H9 (cell line): ENCODE measurements at regions not wholly inside any gene's neighbourhood (a gene's known extent, or its start where the extent isn't known, plus 50 kb on each side); places are given as distances from the start of the nearest gene placed in this dataset.

Experiments
- DNase-seq: peaks from one replicate; pipeline ENCODE4 v3.0.0-alpha.2; 2017
- H2AFZ ChIP-seq: one replicate; pipeline ENCODE4 v1.6.1; 2013; ENCODE audit warnings: mild to moderate bottlenecking, low read length, control low read depth, moderate library complexity
- H2AK5ac ChIP-seq: 2 replicates; pipeline ENCODE4 v1.6.1; 2013; ENCODE audit warnings: low read length, control low read depth, mixed read lengths; ENCODE audit not compliant: insufficient read length
- H2BK120ac ChIP-seq: one replicate; pipeline ENCODE4 v1.6.1; 2013; ENCODE audit warnings: low read depth, mild to moderate bottlenecking, low read length, control low read depth, inconsistent platforms; ENCODE audit not compliant: poor library complexity, severe bottlenecking
- H2BK12ac ChIP-seq: 2 replicates; pipeline ENCODE4 v1.6.1; 2013; ENCODE audit warnings: low read length, control low read depth, mixed read lengths, low read depth; ENCODE audit not compliant: insufficient read length
- H2BK15ac ChIP-seq: 2 replicates; pipeline ENCODE4 v1.6.1; 2013; ENCODE audit warnings: low read depth, low read length, control low read depth
- H2BK20ac ChIP-seq: one replicate; pipeline ENCODE4 v1.6.1; 2013; ENCODE audit warnings: low read depth, mild to moderate bottlenecking, low read length, control low read depth, inconsistent platforms; ENCODE audit not compliant: poor library complexity, severe bottlenecking
- H2BK5ac ChIP-seq: 2 replicates; pipeline ENCODE4 v1.6.1; 2013; ENCODE audit warnings: low read length, control low read depth, mixed read lengths; ENCODE audit not compliant: insufficient read length
- H3K14ac ChIP-seq: 2 replicates; pipeline ENCODE4 v1.6.1; 2013; ENCODE audit warnings: low read length, control low read depth; ENCODE audit not compliant: insufficient read depth
- H3K18ac ChIP-seq: 2 replicates; pipeline ENCODE4 v1.6.1; 2013; ENCODE audit warnings: low read depth, mild to moderate bottlenecking, mixed read lengths, low read length, control low read depth; ENCODE audit not compliant: insufficient read length
- H3K23ac ChIP-seq: 2 replicates; pipeline ENCODE4 v1.6.1; 2013; ENCODE audit warnings: low read length, control low read depth, mixed read lengths, low read depth; ENCODE audit not compliant: insufficient read length
- H3K23me2 ChIP-seq: 2 replicates; pipeline ENCODE4 v1.6.1; 2013; ENCODE audit warnings: low read depth, mild to moderate bottlenecking, mixed read lengths, low read length, control low read depth; ENCODE audit not compliant: insufficient read length, poor library complexity, severe bottlenecking
- H3K27ac ChIP-seq: 2 replicates; pipeline ENCODE4 v1.5.1; 2013; ENCODE audit warnings: low read length, control low read depth, mixed read lengths, low read depth; ENCODE audit not compliant: insufficient read length
- H3K27me3 ChIP-seq: 2 replicates; pipeline ENCODE4 v1.6.1; 2013; ENCODE audit warnings: low read length, control low read depth, inconsistent platforms; ENCODE audit not compliant: insufficient read depth
- H3K4ac ChIP-seq: 2 replicates; pipeline ENCODE4 v1.6.1; 2013; ENCODE audit warnings: low read depth, mild to moderate bottlenecking, control low read depth, inconsistent platforms, low read length, moderate library complexity
- H3K4me1 ChIP-seq: 2 replicates; pipeline ENCODE4 v1.6.1; 2013; ENCODE audit warnings: low read length, control low read depth, inconsistent platforms; ENCODE audit not compliant: insufficient read depth
- H3K4me2 ChIP-seq: 2 replicates; pipeline ENCODE4 v1.6.1; 2013; ENCODE audit warnings: low read length, control low read depth, mixed read lengths; ENCODE audit not compliant: insufficient read length, insufficient read depth
- H3K56ac ChIP-seq: 2 replicates; pipeline ENCODE4 v1.6.1; 2013; ENCODE audit warnings: low read depth, mild to moderate bottlenecking, mixed read lengths, low read length, control low read depth; ENCODE audit not compliant: insufficient read length
- H3K79me1 ChIP-seq: 2 replicates; pipeline ENCODE4 v1.6.1; 2013; ENCODE audit warnings: low read depth, mild to moderate bottlenecking, moderate library complexity, low read length, control low read depth, inconsistent platforms; ENCODE audit not compliant: insufficient read depth, poor library complexity, severe bottlenecking
- H3K79me2 ChIP-seq: 2 replicates; pipeline ENCODE4 v1.6.1; 2013; ENCODE audit warnings: low read length, control low read depth, inconsistent platforms; ENCODE audit not compliant: insufficient read depth
- H3K9ac ChIP-seq: 2 replicates; pipeline ENCODE4 v1.6.1; 2013; ENCODE audit warnings: low read length, control low read depth, mixed read lengths; ENCODE audit not compliant: insufficient read length; ENCODE audit errors: extremely low read depth
- H3K9me3 ChIP-seq: one replicate; pipeline ENCODE4 v1.6.1; 2013; ENCODE audit warnings: low read depth, low read length, inconsistent platforms; ENCODE audit not compliant: control insufficient read depth
- H3T11ph ChIP-seq: one replicate; pipeline ENCODE4 v1.6.1; 2013; ENCODE audit warnings: mild to moderate bottlenecking, low read length, control low read depth, inconsistent platforms
- H4K20me1 ChIP-seq: one replicate; pipeline ENCODE4 v1.6.1; 2013; ENCODE audit not compliant: control insufficient read depth, insufficient read length, insufficient read depth
- H4K5ac ChIP-seq: 2 replicates; pipeline ENCODE4 v1.6.1; 2013; ENCODE audit warnings: low read depth, mild to moderate bottlenecking, mixed read lengths, low read length, control low read depth; ENCODE audit not compliant: insufficient read length
- H4K8ac ChIP-seq: replicated peaks from 2 replicates; pipeline ENCODE4 v1.6.1; 2013; ENCODE audit warnings: low read length, control low read depth, mixed read lengths, low read depth; ENCODE audit not compliant: insufficient read length
- H4K91ac ChIP-seq: 2 replicates; pipeline ENCODE4 v1.6.1; 2013; ENCODE audit warnings: low read depth, mild to moderate bottlenecking, moderate library complexity, mixed read lengths, low read length, control low read depth; ENCODE audit not compliant: insufficient read length
- H3K27ac Mint-ChIP-seq, 3 experiments: 2 replicates in 2 of 3; 3 replicates in 1 of 3; pipeline ENCODE4 v1.8.0; 2020 to 2021; ENCODE audit warnings: mixed read lengths in 3 of 3, mild to moderate bottlenecking in 1 of 3, moderate library complexity in 1 of 3
- H3K27me3 Mint-ChIP-seq: 2 replicates; pipeline ENCODE4 v1.8.0; 2021; ENCODE audit warnings: low read depth, mild to moderate bottlenecking, moderate library complexity, mixed read lengths
- H3K36me3 Mint-ChIP-seq, 3 experiments: 2 replicates in 2 of 3; 3 replicates in 1 of 3; pipeline ENCODE4 v1.8.0; 2020 to 2021; ENCODE audit warnings: low read depth in 3 of 3, mixed read lengths in 3 of 3; ENCODE audit not compliant: insufficient read depth in 1 of 3
- H3K4me1 Mint-ChIP-seq, 2 experiments: 2 replicates each; pipeline ENCODE4 v1.8.0; 2020; ENCODE audit warnings: mixed read lengths in 2 of 2
- H3K4me3 Mint-ChIP-seq, 2 experiments: 2 replicates in 1 of 2; 3 replicates in 1 of 2; pipeline ENCODE4 v1.8.0; 2020 to 2021; ENCODE audit warnings: mild to moderate bottlenecking in 2 of 2, mixed read lengths in 2 of 2, moderate library complexity in 1 of 2
- H3K9me3 Mint-ChIP-seq, 2 experiments: 2 replicates in 1 of 2; 3 replicates in 1 of 2; pipeline ENCODE4 v1.8.0; 2020; ENCODE audit warnings: mild to moderate bottlenecking in 2 of 2, mixed read lengths in 2 of 2, moderate library complexity in 1 of 2
- CTCF ChIP-seq: fragments of 200-600 bp; sonication (generic); conservative IDR thresholded peaks from 3 replicates; pipeline ENCODE4 v1.8.0; 2021; ENCODE audit warnings: antibody characterized with exemption, mild to moderate bottlenecking
- WGBS: extraction: QIAGEN DNeasy Blood & Tissue Kit; methylation state at CpG from one replicate; pipeline ENCODE4 v1.1.7; 2013; ENCODE audit warnings: missing lambda C conversion rate, low lambda C conversion rate, mixed read lengths; ENCODE audit not compliant: insufficient read length; ENCODE audit errors: extremely low coverage; 5-methylcytosine and 5-hydroxymethylcytosine counted together

- Mint-ChIP-seq H3K4me1 (peaks cover 36 to 44% of the 10 kb centered on the region in 2 experiments), H3K27ac (no peak overlapping the region), H3K36me3 (peaks cover 0 to 14% (median 4%) of the 10 kb centered on the region in 3 experiments; a peak in 4 of 7 replicates), H3K4me3 (no peak overlapping the region), H3K9me3 (peaks cover 0 to 4% of the 10 kb centered on the region in 2 experiments; a peak in 1 of 5 replicates), H3K27me3 (no peaks in the 10 kb centered on the region)
- Histone ChIP-seq H3T11ph (no peak overlapping the region), H3K9me3 (no peaks in the 10 kb centered on the region), H3K23ac (no peak overlapping the region), H3K27ac (peak overlapping the region; percentile 95), H3K4me1 (peaks cover 16% of the 10 kb centered on the region), H2BK12ac (no peak overlapping the region), H2BK5ac (no peak overlapping the region), H3K79me1 (no peaks in the 10 kb centered on the region), H2BK120ac (no peak overlapping the region), H3K27me3 (no peaks in the 10 kb centered on the region), H3K9ac (no peak overlapping the region), H3K56ac (no peak overlapping the region), H4K5ac (no peak overlapping the region), H2BK20ac (no peak overlapping the region), H4K20me1 (no peaks in the 10 kb centered on the region), H4K91ac (no peak overlapping the region), H4K8ac (no peak overlapping the region), H3K14ac (no peak overlapping the region), H3K4me2 (no peak overlapping the region), H2BK15ac (no peak overlapping the region), H3K18ac (no peak overlapping the region), H3K23me2 (no peaks in the 10 kb centered on the region), H2AFZ (no peak overlapping the region), H3K79me2 (no peaks in the 10 kb centered on the region), H2AK5ac (no peak overlapping the region), H3K4ac (no peak overlapping the region)
- no CpG with 5 or more reads among the region's 4 CpGs for WGBS
- no peak for DNase-seq
- no peak for TF ChIP-seq CTCF
Observed at GRCh38 chr9:26747611-26748010, 145.0 kb downstream of the CAAP1 start.
